Activated CD4-positive, alpha-beta T cell treated with anti-CD3 and anti-CD28 coated beads, Interleukin-2, amount 50 U/mL, for 16 hours (primary cell): ENCODE measurements at regions not wholly inside any gene's neighbourhood (a gene's known extent, or its start where the extent isn't known, plus 50 kb on each side); places are given as distances from the start of the nearest gene placed in this dataset.
A peak's percentile ranks its signal among the peaks of the same experiment; 100 is the strongest.
"Not testable (repeated sequence)": the region's sequence is repeated elsewhere in the genome, so short reads cannot be mapped to it uniquely, and the experiment has no call there.

ENCODE experiments used
- DNase-seq: peaks from one replicate; pipeline ENCODE4 v3.0.0-alpha.2; 2020

DNA sequence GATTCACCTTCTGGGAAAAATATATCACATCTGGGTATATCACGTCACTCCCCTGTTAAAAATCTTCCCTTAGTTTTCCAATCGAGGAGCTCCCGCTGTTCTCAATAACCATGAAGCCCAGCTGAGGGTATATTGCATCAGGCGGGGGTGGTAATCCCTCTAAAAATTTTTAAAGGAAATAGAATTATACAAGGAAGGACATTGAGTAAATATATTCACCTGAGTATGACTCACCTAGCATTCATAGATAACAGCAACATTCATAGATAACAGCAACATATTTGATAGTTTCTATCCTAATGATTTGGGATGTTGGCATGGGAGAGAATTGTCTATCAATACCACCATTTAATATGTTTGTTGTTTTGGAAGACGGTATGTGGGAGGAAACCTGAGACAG, 473.6 kb downstream of the RMST start:
- no peak for DNase-seq

DNA sequence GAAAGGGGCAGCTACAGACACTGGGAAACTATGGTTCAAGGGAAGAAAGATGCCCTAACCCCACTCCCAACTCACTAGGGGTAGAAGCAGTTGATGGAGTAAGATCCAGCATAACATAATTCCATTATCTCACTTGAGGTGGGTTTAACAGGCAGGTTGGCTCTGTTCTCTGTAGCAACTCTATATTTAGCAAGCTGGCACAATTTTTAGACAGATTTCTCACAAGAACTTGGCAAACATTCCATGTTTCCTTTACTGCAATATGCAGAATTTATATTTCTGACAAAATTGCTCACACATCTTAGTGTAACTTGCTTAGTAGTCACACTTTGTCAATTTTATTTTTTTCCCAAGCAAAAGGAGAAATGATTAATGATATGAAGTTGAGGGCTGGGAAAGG, 475.4 kb downstream of the RMST start:
- DNase-seq, result no peak

DNA sequence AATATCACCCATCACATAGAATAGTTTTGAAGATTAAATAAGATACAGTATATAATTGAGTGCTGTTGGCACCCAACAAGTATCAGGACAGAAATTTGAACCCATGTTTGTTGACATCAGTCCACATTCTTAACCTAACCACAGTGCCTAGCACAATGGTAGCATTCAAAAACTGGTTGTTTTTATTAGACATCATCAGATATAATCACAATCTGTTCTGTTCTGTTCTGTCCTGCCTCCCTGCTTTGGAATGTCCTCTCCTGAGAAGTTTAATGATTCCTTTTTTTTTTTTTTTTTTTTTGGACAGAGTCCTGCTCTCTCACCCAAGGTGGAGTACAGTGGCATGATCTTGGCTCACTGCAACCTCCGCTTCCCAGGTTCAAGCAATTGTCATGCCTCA, 476.6 kb downstream of the RMST start:
- DNase-seq, result no peak

DNA sequence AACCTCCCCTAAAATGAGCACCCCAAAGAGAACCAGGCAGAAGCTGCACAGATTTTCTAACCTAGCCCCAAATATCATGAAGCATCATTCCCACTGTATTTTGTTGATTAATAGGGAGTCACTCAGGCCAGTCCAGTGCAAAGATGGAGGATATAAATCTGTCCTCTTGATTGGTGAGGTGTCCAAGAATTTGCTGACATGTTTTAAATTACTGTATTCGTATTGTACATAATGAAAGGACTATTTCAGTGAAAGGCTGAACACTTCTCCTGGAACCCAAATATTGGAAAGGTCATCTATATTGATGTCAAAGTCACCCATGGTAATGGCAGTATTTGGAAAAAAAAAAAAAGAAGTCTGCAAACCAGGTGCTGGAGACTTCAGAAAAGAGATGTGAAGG, 477.5 kb downstream of the RMST start:
- no peak for DNase-seq

DNA sequence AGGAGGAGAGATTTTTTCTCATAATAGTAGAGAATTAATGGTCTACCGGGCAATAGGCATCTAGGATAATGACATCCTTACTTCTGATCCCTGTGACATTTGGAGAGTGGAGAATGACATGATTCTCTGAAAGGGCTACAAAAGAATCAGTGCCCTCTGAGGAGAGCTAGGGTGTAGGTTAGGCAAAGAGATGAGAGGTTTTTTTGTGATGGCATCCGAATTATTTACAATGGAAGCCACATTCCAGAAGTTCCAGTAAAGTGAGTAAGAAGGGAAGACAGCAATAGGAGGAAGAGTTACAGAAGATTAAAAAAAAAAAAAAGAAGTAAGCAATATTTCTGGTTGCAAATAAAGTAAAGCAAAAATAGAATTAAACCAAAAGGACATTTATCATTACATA, 478.0 kb downstream of the RMST start:
- DNase-seq, result no peak

DNA sequence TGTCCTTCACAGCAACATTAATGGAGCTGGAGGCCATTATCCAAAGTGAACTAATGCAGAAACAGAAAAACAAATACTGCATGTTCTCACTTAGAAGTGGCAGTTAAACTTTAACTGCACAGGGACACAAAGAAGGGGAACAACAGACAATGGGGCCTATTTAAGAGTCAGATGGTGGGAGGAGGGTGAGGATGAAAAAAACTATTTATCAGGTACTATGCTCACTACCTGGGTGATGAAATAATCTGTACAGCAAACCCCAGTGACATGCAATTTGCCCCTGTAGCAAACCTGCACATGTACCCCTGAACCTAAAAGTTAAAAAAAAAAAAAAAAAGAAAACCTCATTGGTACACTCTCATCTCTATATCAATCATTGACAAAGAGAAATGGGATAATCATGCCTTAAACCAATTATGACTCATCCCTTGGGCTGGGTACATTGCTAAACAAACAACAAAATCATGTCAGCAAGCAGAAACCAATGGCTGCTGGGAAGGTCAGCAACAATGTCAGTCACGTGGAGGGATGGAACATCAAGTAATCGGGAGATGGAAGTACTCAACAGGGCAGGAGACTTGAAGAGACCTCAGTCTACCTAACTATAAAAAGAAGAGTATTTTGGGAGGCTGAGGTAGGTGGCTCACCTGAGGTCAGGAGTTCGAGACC, 479.2 kb downstream of the RMST start:
- DNase-seq, result no peak

DNA sequence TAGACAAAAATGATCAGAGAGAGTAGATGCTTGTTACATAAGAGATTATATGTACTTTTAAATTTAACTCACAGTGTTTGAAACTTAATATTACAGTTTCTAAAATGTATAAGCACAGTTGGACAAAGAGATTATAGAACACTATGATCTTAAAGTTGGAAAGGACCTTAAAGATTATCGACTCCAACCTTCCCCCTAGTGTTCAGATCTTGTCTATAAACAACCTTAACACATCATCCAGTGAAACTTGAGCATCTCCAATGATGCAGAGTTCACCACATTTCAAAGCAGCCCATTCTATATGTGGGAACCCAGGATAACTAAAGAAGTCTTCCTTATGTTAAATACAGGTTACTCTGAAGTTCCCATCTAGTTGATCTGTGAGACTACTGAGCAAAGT, 480.8 kb downstream of the RMST start:
- no peak for DNase-seq

DNA sequence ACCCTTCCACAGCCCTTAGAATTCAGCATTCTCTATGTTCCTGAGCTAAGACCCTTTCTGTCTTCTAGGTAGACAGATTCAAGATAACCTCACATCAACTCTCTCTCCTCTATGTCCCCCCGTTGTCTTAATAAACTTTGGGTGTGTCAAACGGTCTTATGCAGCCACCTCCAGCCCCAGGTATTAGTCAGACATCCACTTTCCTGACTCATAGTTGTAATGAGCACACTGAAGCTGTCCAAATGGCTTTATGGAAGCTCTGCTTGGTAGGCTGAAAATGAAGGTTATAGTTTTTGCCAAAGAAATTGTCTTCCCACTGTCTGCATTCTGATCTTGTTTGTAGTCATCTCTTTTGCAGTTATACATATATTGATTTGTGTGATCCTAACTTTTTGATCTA, 482.0 kb downstream of the RMST start:
- no peak for DNase-seq

DNA sequence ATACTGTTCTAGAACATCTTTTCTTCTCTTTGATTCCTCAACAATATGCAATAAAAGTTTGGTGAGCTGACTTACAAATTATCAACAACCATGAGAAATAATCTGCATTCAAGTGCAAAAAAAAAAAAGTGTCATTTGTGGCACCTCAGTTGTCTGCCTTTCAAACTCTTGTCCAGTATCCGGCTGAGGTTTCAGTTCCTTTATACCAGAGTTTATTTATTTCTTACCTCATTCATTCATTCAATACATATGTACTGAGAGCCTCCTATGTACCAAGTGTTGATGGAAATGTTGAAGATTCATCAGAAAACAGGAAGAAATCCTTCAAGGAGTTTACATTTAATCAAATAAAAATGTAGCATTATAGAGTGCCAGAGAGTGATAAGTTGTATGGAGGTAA, 484.1 kb downstream of the RMST start:
- no peak for DNase-seq

DNA sequence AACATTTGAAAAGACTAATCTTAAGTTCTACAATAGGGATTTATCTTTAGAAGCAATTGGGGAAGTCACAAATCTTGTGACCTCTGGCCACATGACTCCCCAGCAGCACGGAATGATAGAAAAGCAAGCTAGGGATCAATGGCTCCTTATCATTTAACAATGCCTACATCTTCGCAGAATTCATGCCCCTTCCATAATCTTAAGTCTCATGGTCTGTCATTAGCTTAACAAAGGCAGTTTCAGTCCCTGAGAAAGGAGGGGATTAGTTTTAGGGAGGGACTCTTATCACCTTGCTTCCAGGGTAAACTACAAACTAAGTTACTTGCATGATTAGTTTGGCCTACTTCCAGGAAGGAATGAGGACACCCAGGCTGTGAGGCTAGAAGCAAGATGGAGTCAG, 486.0 kb downstream of the RMST start:
- no peak for DNase-seq

DNA sequence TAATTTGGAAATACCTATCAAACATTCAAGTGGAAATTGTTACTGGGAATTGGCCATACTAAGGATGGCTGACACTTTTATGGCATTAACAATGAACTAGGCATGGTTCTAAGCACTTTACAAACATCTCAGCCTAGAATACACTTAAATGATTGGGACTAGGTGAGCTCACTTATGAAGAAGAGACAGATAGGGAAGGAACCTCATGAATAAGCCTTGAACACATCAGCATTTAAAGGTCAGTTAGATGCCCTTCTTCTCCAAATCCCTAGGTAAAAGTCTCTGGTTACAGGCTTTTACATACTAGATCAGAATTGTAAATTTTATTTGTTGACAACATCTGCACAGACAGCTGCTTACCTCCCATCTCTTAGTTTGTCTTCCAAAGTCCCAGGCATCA, 488.6 kb downstream of the RMST start:
- DNase-seq, result no peak

DNA sequence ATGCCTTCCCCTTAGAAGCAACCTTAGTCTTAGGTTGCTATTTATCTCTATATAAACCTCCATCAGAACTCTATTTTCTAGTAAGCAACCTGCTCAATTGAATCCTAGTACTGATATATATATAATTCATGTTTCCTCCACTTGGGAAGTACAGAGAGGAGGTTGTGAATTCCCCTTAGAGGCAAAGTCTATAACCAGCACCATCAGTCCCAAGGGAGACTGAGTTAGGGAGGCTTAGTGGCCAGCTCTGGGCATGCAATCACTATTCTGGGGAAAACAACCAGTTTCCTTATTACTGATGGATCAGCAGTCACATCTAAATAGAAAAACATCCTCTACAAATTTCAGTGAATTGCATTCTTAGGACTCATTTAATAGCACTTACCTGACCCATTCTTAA, 489.1 kb downstream of the RMST start:
- no peak for DNase-seq

DNA sequence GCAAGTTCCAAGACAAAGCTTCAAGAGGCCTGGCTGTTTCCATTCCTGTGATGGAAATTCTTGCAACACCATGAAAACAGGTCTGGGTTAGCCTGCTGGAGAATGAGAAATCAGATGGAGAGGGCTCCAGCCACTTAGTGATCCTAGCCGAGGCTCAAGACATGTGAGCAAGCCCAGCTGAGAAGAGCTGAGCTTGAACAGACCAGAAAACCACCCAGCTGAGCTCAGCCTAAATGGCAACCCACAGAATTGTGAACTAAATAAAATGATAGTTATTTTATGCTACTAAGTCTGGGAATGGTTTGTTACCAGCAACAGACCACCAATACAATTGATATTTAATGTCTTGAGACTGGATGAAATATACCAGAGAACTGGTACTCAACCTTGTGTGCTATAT, 494.5 kb downstream of the RMST start:
- no peak for DNase-seq

DNA sequence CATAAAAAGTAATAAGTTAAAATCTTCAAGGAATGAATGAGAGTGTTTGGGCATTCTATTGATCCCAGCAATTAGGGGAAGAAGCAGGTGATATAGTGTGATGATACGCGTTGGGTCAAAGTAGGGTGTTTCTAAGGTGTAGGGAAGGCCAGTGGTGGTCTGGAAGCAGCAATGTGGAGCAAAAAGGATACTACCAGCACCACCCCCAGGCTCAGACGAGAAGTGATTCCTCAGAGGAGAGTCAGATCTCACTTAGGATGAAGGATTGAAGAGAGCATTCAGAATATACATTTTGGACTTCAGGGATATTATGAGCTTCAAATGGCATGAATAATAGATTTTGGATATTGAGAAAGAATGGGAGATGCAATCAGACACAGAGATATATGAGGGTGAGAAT, 497.6 kb downstream of the RMST start:
- no peak for DNase-seq

DNA sequence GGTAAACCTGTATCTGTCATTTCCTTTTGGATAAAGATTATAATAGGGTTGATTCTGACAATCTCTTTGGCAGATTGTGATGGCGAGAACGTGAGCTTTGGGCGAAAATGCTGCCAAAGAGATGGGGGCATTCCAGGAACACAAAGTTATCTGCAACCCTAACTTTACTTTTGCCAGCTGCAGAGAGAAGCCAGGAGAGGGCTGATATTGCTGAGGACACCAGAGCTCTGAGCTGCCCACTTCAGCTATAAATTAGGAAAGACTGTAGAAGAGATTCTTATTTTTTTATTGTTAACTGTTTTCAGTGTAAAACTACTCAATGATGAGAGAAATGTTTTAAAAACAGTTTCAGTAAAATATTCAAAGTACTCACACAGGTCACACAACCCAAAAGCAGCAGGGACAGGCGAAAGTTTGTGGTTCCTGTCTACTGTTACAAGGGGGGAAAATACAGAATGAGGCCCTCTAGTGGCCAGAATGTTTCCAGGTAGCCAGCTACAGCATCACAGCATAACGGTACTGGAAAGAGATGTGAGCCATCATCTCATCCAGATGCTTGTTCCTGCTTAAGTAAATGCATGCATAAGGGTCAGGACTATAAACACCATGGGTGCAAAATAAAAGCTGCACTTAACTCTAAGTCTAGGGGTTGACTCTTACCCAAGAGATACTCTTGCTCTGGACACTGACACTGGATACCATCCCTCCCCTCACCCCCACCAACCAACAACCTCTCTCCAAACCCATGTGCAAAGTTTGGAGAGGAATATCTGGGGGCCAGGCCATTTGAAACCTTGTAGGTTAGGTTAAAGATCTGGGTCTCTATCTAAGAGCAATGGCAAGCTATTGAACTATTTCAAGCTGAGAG, 498.4 kb downstream of the RMST start:
- peak; percentile 19 for DNase-seq

DNA sequence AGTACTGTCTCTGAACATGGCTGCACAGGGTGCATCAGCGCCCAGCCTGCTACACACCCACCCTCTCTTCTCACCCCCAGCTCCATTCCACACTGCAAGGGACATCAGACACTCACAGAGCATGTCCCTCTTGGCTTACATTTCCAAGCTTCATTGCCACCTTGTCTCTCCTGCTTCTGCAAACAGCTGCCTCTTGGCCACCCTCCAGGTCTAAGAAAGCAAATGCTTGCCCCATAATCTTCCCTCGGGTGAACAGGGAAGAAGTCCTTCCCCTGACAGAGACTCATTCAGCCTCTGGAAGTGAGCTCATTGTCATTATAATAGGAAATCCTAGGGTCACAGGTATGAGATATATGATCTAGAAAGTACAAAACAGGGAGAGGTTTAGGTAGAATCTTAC, 505.2 kb downstream of the RMST start:
- DNase-seq, result no peak

DNA sequence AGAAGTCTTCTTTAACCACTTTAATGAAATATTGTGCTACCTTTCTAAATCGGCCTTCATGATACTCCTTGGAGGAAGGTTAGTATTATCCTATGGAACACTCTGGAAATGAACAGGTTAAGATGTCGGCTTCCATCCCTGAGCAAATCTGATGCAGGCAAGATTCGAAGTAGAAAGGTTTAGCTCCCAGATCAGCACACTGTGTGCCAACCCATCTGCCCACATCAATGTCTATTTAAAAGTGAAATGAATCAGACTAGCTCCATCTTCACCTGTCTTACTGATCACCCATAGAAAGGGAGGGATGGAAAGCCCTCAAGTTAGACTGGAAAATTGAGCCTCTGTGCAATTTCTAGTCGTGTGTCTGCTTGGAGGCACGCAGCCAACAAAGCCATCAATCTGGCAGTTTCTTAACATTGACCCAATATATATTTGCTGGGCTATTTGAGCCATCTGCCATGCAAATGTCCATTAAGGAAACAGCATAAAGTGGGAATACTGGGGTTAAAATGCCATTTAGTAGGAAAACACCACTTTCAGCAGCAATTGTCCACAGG, 506.1 kb downstream of the RMST start:
- no peak for DNase-seq

DNA sequence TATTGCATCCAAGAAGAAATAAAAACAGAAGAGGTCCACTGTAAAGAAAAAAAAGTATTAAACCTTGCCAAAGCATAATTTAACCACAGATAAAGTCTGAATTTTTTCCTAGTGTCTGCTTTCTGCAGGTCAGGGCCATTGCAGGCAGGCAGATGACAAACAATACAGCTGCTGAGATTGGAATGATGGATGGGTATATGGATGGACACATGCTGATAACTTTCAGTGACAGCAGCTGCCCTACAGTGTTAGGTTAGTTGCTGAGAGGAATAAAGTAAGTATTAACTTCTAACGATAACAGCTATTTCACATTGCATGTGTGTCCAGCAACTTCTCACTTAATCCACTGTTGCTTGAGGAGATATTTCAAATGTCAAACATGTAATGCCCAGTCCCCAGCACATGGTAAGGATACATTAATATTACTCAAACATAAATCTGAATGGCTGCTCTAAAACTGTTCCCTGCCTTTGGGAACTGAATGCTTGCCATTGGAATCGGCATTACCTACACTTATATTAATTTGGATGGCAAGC, 515.3 kb downstream of the RMST start:
- no peak for DNase-seq

DNA sequence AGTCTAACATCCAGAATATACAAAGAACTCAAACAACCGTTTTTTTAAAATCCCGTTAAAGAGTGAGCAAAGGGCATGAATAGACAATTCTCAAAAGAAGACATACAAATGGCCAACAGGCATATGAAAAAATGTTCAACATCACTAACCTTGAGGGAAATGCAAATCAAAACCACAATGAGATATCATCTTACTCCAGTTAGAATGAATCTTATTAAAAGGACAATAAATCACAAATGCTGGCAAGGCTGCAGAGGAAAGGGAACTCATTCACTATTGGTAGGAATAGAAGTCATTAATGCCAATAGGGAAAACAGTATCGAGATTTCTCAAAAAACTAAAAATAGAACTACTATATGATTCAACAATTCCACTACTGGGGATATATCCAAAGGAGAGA, 520.1 kb downstream of the RMST start:
- DNase-seq, result no peak

DNA sequence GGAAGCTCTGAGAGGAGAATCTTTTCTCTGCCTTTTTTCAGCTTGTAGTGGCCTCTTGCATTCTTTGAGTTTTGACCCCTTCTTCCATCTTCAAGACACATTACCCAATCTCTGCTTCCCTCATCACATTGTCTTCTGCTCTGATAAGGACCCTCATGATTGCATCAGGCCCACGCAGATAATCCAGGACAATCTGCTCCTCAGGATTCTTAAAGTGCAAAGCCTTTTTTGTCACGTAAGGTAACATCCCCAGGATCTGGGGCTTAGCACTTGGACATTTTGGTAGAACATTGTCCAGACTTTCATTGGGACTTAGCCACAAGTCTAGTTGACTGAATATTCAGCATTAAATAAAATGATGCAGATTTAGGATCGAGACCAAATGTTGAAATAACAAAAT, 521.2 kb downstream of the RMST start:
- DNase-seq, result no peak

DNA sequence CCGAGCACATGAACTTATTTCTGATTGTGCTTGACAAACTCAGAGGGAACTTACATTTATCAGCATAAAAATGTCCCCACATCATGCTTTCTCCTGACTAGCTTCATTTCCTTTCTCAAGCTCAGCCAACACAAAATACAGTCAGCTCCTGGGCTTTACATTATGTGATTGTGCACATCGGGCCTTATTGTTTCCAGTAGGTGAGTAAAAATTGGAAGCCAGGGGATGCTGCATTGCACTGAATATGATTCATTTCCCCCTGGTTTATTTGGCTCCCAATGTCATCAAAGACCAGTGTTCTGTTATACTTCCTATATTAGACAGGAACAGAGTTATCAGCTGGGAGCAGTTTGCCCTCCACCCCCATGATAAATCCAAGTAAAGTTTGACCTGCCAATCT, 521.8 kb downstream of the RMST start:
- no peak for DNase-seq

DNA sequence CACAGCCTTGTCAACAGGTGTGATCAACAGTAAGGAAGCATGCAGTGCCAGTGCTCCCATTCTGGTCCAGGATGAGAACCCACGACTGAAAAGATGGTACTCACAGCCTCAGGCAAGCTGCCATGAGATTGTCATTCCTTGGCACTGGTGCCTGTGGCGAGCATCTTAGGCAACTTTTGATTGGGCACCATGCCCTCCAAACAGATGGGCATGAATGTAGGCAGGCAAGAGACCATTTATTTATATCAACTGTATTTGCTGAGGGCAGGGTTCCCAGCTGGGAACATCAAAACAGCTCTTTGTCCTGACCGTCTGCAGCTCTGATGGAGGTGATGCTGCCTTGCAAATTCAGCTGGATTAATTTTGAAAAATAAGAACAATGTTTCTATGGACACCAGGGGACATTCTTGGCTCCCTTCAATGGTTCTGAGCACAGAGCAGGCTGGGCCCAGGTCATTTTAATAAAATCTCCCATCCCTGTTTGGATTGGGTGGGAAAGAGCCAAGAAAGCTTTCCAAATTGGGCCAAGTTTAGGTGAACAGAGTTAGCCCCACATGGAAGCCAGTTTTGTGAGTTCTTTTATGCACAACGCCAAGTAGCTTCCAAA, 522.5 kb downstream of the RMST start:
- no peak for DNase-seq

DNA sequence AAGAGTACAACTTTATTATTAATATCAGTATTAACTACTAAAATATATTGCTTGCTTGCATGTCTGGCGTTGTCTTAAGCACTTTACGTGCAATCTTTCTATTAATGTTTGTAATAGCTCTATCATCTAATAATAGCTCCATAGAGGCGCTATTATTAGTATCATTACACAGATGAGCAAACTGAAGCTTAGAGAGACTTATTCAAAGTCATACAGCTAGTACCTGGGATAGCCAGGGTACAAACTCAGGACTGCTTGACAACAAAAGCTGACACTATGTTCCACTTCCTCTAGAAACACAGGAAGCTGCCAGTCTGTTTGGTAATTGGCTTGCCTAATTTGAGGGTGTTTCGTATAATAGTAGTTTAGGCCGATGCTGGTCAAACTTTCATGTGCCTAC, 523.2 kb downstream of the RMST start:
- no peak for DNase-seq

DNA sequence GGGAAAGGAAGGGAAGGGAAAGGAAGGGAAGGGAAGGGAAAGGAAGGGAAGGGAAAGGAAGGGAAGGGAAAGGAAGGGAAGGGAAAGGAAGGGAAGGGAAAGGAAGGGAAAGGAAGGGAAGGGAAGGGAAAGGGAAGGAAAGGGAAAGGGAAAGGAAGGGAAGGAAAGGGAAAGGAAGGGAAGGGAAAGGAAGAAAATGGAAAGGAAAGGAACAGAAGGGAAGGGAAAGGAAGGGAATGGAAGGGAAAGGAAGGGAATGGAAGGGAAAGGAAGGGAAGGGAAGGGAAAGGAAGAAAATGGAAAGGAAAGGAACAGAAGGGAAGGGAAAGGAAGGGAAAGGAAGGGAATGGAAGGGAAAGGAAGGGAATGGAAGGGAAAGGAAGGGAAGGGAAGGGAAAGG, 526.0 kb downstream of the RMST start:
- not testable (repeated sequence) for DNase-seq
